Inflammatory macrophage treated with lipopolysaccharide for 4 hours (primary cell): ENCODE measurements at regions not wholly inside any gene's neighbourhood (a gene's known extent, or its start where the extent isn't known, plus 50 kb on each side); places are given as distances from the start of the nearest gene placed in this dataset.

ENCODE experiments used
- DNase-seq: peaks from one replicate; pipeline ENCODE4 v3.0.0-alpha.2; 2020

- peak; percentile 28 for DNase-seq
These were observed 142.2 kb downstream of the ABCA8 start for GRCh38 chr17:68812876-68813584.

GRCh38 chr17:68809148-68809547, 146.0 kb downstream of the ABCA8 start:
- no peak for DNase-seq

- DNase-seq, result no peak
These were observed 147.0 kb downstream of the ABCA8 start for GRCh38 chr17:68807998-68808772.

- DNase-seq, result no peak
These were observed 149.6 kb downstream of the ABCA8 start for GRCh38 chr17:68805609-68806008.

DNA sequence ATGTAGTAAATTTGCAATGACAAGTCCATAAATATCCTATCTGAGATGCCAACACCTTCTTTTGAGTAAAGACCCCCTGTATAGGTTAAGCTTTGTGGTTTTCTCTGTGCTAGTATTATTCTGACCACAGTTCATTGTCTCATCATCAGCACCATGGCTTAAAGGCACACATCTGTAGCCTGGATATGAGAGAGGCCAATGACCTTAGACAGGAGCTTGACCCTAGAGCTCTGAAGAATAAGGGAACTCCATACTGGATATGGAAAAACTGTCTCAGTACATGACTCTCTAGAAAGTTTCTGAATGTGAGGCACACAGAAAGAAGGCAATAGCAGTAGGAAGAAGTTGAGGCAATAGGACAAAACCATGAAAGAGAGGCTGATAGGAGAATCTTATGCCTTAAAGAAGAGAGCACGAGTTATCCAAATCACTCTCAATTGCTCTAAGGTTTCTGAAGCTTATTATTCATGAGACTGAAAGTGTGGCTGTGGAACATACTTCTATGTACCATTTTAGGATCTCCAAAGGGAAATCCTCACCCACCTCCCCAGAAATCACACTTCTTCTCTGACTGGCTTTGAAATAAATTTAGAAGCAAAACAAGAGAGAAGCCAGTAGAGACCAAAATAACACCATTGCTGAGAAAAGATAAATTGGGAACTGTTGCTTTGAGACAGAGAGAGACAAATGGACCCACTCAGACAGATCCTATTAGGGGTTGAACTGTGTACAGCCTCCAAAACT, 150.2 kb downstream of the ABCA8 start:
- no peak for DNase-seq

DNA sequence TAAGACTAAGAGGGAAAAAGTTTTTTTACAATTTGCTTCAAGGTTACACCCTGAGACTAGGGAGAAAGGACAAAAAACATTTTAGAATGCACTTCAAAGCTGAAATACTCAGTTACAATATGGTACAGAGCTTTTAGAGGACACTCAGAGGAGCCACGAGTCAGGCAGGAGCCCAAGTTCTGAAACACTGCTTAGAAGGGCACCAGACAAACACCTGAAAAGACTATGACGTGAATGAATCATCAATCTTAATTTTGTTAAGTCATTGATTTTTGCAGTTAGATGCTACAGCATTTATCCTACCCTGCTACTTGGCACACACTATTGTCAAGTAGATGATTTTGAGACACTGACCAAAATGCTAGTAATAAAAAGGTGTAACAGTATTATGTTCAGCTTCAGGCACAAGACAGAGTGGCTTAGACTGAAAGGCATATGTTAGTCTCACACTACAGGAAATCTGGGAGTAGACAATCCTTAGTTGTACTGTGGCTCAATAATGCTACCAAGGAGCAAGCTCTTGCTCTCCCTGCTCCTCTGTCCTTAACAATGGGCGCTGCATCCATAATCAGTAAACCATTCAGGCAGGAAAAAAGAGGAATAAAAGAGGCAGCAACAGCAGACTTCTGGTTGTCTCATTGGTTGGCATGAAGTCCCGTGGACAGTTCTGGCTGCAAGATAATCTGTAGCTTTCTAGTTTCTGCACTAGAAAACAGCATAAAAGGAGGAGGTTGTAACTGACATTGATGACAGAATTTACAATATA, 151.8 kb downstream of the ABCA8 start:
- no peak for DNase-seq

DNA sequence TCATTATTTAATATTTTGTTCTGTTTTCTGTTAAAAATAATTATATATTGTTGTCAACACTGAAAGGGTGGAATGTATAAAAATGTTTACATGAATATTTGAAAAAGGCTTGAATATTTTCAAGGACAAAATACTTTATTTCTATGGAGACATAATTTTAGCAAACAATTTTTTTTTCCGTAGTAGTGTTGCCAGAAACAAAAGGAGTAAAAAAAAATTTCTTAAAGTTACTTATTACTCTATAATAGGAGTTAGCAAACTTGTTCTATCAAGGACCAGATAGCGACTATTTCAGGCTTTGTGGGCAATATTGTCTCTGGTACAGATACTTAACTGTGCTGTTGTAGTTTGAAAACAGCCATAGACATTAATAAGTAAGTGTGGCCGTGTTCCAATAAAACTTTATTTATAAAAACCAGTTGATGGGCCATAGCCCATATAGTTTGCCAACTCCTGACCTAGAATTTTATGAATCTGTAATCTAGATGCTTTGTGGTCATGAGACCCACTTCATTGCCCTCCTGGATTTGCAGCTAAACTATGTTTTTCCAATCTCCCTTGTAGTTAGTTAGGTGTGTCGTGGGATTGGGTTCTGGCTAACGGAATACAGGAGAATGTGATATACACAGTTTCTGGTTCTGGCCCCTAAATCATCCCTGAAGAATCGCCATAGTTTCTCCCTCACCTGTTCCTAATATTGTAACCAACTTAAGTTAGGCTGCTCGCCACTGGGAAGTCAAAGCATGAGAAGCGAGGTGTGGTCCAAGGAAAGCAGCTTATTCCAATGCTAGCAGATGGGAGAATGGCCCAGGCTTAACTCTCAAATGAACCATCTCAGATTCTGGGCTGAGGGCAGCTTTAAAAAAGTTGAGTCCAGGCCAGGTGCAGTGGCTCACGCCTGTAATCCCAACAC, 153.6 kb downstream of the ABCA8 start:
- no peak for DNase-seq

GRCh38 chr17:68800751-68801150, 154.4 kb downstream of the ABCA8 start:
- DNase-seq, result no peak

- DNase-seq, result peak; percentile 38
These were observed 160.4 kb downstream of the ABCA8 start for GRCh38 chr17:68794636-68795434.

DNA sequence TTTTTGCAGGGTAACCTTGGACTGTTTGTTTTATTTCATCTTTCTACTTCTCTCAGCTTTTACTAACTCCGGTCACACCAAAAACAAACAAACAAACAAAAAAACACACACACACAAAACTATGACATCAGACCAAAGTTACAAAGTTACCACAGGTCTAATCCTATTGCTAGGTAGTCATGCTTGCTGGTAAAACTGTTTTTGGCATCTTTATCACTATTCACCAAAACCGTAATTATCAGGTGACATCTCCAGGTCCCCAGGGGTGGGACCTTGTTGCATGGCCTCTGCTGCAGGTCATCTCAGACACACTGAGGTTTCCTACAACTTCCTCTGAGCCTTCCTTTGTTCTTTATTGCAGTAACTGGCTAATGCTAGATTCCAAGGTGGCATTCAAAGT, 162.3 kb downstream of the ABCA8 start:
- DNase-seq, result no peak

- DNase-seq, result peak; percentile 23
These were observed 163.0 kb downstream of the ABCA8 start for GRCh38 chr17:68792042-68792685.

- no peak for DNase-seq
These were observed 164.3 kb downstream of the ABCA8 start for GRCh38 chr17:68790931-68791330.

DNA sequence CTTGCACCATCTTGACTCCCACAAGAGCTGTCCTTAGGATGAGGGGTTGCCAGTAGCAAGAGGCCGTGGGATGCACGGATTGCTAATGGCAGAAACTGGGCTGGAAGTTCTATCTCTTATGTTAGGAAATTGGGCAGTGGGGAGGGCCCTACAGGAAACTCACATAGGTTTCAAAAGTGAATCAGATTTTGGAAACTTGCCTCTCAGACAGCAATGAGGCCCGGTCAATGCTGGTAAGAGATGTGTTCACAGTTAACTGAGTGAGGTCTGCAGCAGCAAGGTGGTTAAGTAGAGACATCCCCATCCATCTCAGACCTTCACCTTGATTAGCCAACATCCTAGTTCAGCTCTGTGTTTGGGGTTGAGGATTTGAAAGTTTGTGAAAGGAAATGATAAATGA, 164.7 kb downstream of the ABCA8 start:
- no peak for DNase-seq

DNA sequence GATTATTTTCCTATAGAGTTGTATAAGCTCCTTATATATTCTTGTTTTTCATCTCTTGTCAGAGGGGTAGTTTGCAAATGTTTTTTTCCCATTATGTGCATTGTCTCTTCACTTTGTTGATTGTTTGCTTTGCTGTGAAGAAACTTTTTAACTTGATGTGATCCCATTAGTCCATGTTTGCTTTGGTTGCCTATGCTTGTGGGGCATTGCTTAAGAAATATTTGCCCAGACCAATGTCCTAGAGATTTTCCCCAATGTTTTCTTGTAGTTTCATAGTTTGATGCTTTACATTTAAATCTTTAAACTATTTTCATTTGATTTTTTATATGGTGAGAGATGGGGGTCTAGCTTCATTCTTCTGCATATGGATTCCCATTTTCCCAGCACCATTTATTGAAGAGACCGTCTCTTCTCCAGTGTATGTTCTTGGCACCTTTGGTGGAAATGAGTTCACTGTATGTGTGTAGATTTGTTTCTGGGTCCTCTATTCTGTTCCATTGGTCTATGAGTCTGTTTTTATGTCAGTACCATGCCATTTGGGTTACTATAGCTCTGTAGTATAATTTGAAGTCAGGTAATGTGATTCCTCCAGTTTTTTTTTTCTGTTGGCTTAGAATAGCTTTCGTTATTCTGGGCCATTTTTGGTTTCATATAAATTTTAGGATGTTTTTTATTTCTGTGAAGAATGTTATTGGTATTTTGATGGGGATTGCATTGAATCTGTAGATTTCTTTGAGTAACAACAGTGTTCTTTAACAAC, 165.8 kb downstream of the ABCA8 start:
- DNase-seq, result no peak

DNA sequence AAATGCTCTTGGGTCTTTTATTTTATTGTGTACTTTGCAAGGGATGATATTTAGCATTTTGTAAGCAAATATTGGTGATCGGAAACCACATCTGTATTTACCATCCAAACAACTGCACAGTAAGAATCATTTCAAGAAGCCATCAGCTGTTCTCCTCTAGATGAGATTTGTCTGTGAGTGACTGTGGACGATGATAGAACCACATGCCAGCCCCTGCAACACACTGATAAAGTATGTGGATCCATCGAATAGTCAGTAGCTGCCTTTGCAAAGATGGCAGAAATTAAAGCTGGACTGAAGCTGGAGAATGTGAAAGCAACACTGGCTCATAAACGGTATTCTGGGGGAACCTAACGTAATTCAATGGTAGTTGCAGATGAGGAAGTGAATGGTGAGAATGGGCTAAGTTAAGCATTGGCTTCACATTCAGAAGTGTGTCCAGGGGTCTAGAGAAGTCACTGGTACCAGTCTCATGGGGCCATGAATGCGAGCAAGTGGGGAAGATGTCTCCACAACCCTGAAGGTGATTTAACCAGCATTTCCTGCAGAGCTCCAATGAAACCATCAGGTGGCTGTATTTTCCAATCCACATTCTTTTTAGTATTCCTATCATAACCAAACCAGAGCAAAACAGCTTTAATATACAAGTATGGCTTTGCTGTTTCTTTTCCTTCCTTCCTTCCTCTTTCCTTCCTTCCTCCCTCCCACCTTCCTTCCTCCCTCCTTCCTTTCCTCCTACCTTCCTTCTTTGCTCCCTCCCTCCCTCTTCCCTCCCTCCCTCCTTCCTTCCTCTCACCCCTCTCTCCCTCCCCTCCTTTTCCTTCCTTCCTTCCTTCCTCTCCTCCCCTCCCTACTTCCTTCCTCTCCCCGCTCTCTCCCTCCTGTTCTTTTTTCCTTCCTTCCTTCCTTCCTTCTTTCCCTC, 169.4 kb downstream of the ABCA8 start:
- DNase-seq, result no peak

- no peak for DNase-seq
These were observed 170.8 kb downstream of the ABCA8 start for GRCh38 chr17:68784431-68784830.

DNA sequence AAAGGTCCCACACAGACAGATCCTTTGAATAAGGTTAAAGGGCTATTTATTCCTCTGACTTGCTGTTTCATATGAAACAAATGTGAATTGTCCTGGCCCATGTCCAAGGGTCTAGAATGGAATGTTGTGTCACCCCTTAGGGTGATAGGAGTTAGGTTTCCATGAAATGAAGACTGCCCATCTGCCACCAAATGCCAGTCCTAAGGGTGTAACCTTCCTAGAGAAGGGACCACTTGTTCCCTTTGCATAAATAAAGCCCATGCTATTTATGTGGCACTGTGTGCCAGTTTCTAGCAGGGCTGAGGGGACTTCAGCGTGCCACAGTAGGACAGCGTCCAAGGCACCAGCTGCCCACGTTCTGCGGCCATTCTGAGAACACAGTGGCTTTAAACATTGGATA, 171.3 kb downstream of the ABCA8 start:
- no peak for DNase-seq

DNA sequence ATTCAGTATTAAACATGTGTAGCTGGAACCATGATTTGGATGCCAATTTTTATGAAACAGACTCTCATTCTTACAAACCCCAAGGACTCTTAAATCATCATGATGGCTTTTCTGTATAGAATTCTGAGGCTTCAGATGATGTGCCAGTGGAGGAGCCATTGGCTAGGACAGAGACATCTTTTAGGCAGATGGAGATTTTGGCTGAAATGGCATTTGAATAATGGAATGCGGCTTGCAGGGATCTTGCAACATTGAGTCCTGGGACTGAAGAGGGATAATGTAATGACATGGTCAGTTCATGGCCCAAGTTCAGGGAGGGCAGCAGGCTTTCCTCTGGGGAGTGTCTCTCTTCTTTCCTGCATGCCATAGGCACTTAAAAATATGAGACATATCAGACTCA, 172.4 kb downstream of the ABCA8 start:
- no peak for DNase-seq

DNA sequence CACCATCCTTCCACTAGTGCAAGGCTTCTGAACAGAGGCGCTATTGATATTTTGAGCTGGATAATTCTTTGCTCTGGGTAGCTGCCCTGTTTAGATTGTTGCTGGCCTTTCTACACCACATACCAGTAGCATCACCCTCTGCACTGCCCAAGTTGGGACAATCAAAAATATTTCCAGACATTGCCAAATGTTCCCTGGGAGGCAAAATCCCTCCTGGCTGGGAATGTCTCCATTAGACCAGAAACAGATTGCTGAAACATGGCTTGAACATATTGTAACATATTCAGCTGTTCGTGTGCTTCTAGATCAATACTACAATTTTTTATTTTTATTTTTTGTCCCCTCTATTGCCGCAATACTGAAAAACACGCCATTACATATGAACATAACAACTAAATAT, 174.6 kb downstream of the ABCA8 start:
- DNase-seq, result no peak
